Fibroblast of pulmonary artery (primary cell): ENCODE measurements at regions not wholly inside any gene's neighbourhood (a gene's known extent, or its start where the extent isn't known, plus 50 kb on each side); places are given as distances from the start of the nearest gene placed in this dataset.

Source experiments
- DNase-seq: peaks from one replicate; pipeline ENCODE4 v3.0.0-alpha.2; 2010; ENCODE audit warnings: low read depth
- H3K4me3 ChIP-seq: replicated peaks from 2 replicates; pipeline ENCODE4 v1.5.1; 2011; ENCODE audit warnings: low read depth, mild to moderate bottlenecking, control low read depth, low read length, moderate library complexity
- CTCF ChIP-seq: IDR thresholded peaks from 2 replicates; pipeline ENCODE4 v1.5.1; 2011; ENCODE audit warnings: mild to moderate bottlenecking, control low read depth, low read length, inconsistent platforms; ENCODE audit errors: missing control alignments

GRCh38 chr10:124225029-124225466 is 131.7 kb upstream of the CHST15 start:
- no peak for TF ChIP-seq CTCF
- no peak overlapping the region for H3K4me3 ChIP-seq
- DNase-seq: no peak

- TF ChIP-seq CTCF: no peak
- no peak for DNase-seq
- no peak overlapping the region for H3K4me3 ChIP-seq
Observed at GRCh38 chr10:124224331-124225028, 131.1 kb upstream of the CHST15 start.

GRCh38 chr10:124223711-124224085 is 130.3 kb upstream of the CHST15 start:
- H3K4me3 ChIP-seq: no peak overlapping the region
- no peak for DNase-seq
- no peak for TF ChIP-seq CTCF

- no peak for TF ChIP-seq CTCF
- no peak overlapping the region for H3K4me3 ChIP-seq
- no peak for DNase-seq
Observed at GRCh38 chr10:124222988-124223710, 129.8 kb upstream of the CHST15 start.

GRCh38 chr10:124222318-124222987 is 129.1 kb upstream of the CHST15 start:
- no peak for DNase-seq
- no peak overlapping the region for H3K4me3 ChIP-seq
- TF ChIP-seq CTCF: no peak

GRCh38 chr10:124221356-124222317 is 128.2 kb upstream of the CHST15 start:
- TF ChIP-seq CTCF: no peak
- peak; percentile 16 for DNase-seq

More at GRCh38 chr10:124221356-124222317, 128.2 kb upstream of the CHST15 start:
- no peak overlapping the region for H3K4me3 ChIP-seq
